AG09319 (cell line): ENCODE measurements at regions not wholly inside any gene's neighbourhood (a gene's known extent, or its start where the extent isn't known, plus 50 kb on each side); places are given as distances from the start of the nearest gene placed in this dataset.

Source experiments
- DNase-seq: peaks from one replicate; pipeline ENCODE4 v3.0.0-alpha.2; 2010; ENCODE audit warnings: low read depth; ENCODE audit errors: extremely low read depth
- TF ChIP-seq, protein P1 (sequence below): IDR thresholded peaks from 2 replicates; pipeline ENCODE4 v1.5.1; 2011; ENCODE audit warnings: low read depth, mild to moderate bottlenecking, inconsistent platforms, low read length, moderate library complexity

DNA sequence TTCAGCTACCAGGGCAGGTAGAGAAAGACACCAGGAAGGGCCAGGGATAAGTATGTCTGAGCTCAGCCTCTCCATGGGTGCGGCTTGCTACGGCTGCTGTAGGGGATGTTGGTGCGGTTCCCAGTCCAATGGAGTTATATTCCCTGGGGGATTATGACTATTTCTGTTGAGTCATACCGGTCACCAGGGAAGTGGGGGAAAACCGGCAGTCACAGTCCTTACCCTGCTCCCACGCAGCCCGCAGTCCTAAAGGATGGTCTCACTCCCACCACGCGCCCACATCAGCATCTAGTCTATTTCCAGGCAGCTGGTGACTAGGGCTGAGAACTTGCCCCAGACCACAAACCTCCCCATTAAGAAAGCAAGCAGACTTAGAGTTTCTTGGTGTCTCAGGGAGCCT lies 191.6 kb downstream of the VEGFC start:
- TF ChIP-seq, protein P1, sequence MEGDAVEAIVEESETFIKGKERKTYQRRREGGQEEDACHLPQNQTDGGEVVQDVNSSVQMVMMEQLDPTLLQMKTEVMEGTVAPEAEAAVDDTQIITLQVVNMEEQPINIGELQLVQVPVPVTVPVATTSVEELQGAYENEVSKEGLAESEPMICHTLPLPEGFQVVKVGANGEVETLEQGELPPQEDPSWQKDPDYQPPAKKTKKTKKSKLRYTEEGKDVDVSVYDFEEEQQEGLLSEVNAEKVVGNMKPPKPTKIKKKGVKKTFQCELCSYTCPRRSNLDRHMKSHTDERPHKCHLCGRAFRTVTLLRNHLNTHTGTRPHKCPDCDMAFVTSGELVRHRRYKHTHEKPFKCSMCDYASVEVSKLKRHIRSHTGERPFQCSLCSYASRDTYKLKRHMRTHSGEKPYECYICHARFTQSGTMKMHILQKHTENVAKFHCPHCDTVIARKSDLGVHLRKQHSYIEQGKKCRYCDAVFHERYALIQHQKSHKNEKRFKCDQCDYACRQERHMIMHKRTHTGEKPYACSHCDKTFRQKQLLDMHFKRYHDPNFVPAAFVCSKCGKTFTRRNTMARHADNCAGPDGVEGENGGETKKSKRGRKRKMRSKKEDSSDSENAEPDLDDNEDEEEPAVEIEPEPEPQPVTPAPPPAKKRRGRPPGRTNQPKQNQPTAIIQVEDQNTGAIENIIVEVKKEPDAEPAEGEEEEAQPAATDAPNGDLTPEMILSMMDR, result no peak
- no peak for DNase-seq

DNA sequence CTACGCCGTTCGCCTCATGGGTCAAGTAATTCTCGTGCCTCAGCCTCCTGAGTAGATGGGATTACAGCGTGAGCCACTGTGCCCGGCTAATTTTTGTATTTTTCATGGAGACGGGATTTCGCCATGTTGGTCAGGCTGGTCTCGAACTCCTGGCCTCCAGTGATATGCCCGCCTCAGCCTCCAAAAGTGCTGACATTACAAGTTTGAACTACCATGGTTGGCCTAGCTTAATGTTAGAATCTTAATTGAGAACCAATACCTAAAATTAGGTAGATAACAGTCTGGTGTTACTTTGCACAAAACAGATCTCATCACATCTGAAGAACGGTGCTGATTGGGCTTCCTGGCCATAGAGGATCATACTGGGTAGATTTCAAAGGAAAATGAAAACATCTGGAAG lies 184.9 kb downstream of the VEGFC start:
- TF ChIP-seq, protein P1, result no peak
- DNase-seq, result no peak

DNA sequence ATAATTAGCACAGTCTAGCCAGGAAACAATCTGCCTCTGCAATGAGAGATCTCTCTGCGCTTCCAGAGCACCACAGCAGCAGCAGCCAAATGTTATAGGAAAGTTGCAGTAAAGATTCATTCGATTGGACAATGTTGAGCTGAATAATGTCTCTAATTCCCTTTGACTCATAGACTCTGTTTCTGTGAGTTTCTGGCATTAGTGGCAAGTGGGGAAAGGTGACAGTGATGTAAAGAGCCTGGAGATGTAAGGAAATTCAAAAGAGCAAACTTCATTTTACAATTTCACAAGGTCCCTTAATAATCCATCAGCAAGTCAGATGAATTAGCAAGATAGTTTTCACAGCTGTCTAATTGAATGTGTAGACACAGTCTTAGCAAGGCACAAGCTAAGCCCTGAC lies 184.4 kb downstream of the VEGFC start:
- DNase-seq, result no peak
- TF ChIP-seq, protein P1, result no peak

DNA sequence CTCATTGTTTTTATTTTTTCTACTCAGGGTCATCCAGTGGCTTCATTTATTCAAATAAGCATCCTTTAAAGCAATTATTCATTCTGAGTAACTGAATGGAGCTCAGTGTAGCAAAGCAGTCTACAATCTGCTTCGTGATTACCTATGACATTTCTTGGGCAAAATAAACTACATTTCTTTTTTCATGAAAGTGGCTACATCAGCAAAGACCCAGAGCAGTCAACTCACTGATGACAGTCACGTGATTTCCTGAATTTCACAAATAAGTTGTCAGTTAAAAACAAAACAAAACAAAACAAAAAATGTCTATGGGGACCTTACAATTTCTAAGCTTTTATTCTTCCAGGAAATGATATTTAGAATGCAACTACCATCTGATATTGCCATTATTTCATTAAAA lies 182.1 kb downstream of the VEGFC start:
- DNase-seq, result no peak
- TF ChIP-seq, protein P1, result no peak

DNA sequence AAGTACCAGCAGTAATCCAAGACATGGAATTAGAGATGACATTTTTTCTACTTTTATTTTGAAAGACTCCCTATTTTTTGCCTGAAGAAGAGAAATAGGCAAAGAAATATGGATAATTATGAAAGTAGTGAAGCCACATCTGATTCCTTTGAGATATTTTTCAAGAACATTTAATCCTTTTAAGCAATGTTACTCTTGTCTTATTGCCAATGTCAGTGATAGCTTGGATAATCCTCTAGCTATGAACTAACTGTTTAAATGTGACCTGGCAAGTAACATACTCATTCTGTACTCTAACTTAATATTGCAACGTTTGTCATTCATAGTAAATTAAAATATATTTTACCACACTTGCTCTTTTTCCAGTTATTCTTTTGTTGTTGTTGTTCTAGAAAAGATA lies 181.3 kb downstream of the VEGFC start:
- no peak for DNase-seq
- TF ChIP-seq, protein P1, result no peak

DNA sequence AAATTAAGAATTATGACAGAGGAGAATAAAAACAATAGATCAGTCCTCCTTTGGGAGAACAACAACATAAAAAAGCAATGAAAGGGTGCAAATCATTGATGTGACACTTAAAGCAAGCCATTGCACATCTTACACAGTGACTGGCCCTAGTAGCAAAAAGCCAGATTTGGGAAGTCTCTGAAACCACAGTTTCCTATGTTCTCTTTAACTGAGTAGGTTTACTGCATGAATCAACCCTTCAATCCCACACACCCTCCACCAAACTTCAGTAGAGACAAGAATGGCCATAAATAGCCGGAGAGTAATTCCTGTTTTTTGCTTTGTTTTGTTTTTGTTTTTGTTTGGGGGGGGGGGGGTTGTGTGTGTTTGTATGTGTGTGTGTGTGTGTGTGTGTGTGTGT lies 180.8 kb downstream of the VEGFC start:
- DNase-seq, result no peak
- TF ChIP-seq, protein P1, result no peak

DNA sequence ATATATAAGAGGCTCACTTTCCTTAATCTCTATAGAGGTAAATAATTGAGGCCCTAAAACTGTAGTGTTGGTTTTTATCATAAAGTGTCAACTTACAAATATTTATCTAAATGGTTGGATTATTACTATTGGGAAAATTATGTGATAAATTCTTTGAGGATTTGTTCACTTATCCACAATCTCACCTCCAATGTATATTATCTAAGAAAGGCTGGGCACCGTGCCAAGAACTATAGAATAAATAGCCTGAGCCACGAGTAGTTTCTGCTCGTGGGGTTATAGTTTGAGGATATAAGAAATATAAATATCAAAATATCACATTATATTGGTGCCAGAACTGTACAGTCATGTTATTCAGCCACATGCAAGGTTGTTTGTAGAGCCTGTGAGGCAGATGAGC lies 177.9 kb downstream of the VEGFC start:
- no peak for DNase-seq
- TF ChIP-seq, protein P1, result no peak
